Nephron progenitor cell (in vitro differentiated cells): ENCODE measurements at regions not wholly inside any gene's neighbourhood (a gene's known extent, or its start where the extent isn't known, plus 50 kb on each side); places are given as distances from the start of the nearest gene placed in this dataset.
A peak's percentile ranks its signal among the peaks of the same experiment; 100 is the strongest.

Source experiments
- DNase-seq: peaks from one replicate; pipeline ENCODE4 v3.0.0; 2021
- H3K27ac Mint-ChIP-seq: 2 replicates; pipeline ENCODE4 v1.8.0; 2021; ENCODE audit warnings: mild to moderate bottlenecking, moderate library complexity, mixed read lengths
- H3K27me3 Mint-ChIP-seq: 2 replicates; pipeline ENCODE4 v1.8.0; 2021; ENCODE audit warnings: mild to moderate bottlenecking, low read depth, mixed read lengths; ENCODE audit not compliant: poor library complexity
- H3K36me3 Mint-ChIP-seq: 2 replicates; pipeline ENCODE4 v1.8.0; 2021; ENCODE audit warnings: low read depth, mixed read lengths
- H3K4me1 Mint-ChIP-seq: 2 replicates; pipeline ENCODE4 v1.8.0; 2021; ENCODE audit warnings: mixed read lengths
- H3K4me3 Mint-ChIP-seq: 2 replicates; pipeline ENCODE4 v1.8.0; 2021; ENCODE audit warnings: mild to moderate bottlenecking, moderate library complexity, mixed read lengths
- H3K9me3 Mint-ChIP-seq: 2 replicates; pipeline ENCODE4 v1.8.0; 2021; ENCODE audit warnings: mild to moderate bottlenecking, moderate library complexity, mixed read lengths
- CTCF ChIP-seq: fragments of 200-600 bp; sonication (generic); IDR thresholded peaks from 2 replicates; pipeline ENCODE4 v1.5.0; 2021; ENCODE audit warnings: antibody characterized with exemption

GRCh38 chr11:128375961-128376360, 211.4 kb downstream of the ETS1 start:
- Mint-ChIP-seq H3K36me3 (no peaks in the 10 kb centered on the region), H3K4me3 (no peak overlapping the region), H3K27me3 (peaks cover 4% of the 10 kb centered on the region), H3K9me3 (peaks cover 24% of the 10 kb centered on the region), H3K4me1 (peaks cover 10% of the 10 kb centered on the region), H3K27ac (no peak overlapping the region)
- DNase-seq = no peak
- no peak for TF ChIP-seq CTCF

- H3K4me1 Mint-ChIP-seq = peaks cover 15% of the 10 kb centered on the region
- no peaks in the 10 kb centered on the region for H3K36me3 Mint-ChIP-seq
- no peak for TF ChIP-seq CTCF
- H3K27ac Mint-ChIP-seq = no peak overlapping the region
- no peak overlapping the region for H3K4me3 Mint-ChIP-seq
- H3K27me3 Mint-ChIP-seq = peaks cover 4% of the 10 kb centered on the region
- no peak for DNase-seq
- H3K9me3 Mint-ChIP-seq = peaks cover 15% of the 10 kb centered on the region
Observed at GRCh38 chr11:128374026-128374425, 213.3 kb downstream of the ETS1 start.

GRCh38 chr11:128372977-128373376, 214.4 kb downstream of the ETS1 start:
- Mint-ChIP-seq H3K4me1 (peaks cover 15% of the 10 kb centered on the region), H3K27ac (no peak overlapping the region), H3K9me3 (peaks cover 8% of the 10 kb centered on the region), H3K4me3 (no peak overlapping the region), H3K36me3 (no peaks in the 10 kb centered on the region), H3K27me3 (peaks cover 4% of the 10 kb centered on the region)
- TF ChIP-seq CTCF = no peak
- no peak for DNase-seq

- no peaks in the 10 kb centered on the region for H3K36me3 Mint-ChIP-seq
- DNase-seq = no peak
- no peak for TF ChIP-seq CTCF
- no peaks in the 10 kb centered on the region for H3K9me3 Mint-ChIP-seq
- peaks cover 15% of the 10 kb centered on the region for H3K4me1 Mint-ChIP-seq
- no peak overlapping the region for H3K27ac Mint-ChIP-seq
- H3K27me3 Mint-ChIP-seq = peaks cover 14% of the 10 kb centered on the region
- no peak overlapping the region for H3K4me3 Mint-ChIP-seq
Observed at GRCh38 chr11:128367573-128367972, 219.8 kb downstream of the ETS1 start.

GRCh38 chr11:128365044-128365443, 222.3 kb downstream of the ETS1 start:
- peaks cover 17% of the 10 kb centered on the region for H3K27me3 Mint-ChIP-seq
- TF ChIP-seq CTCF = no peak

GRCh38 chr11:128361451-128362020, 225.8 kb downstream of the ETS1 start:
- Mint-ChIP-seq H3K27ac (no peak overlapping the region), H3K9me3 (no peaks in the 10 kb centered on the region), H3K4me3 (no peak overlapping the region), H3K36me3 (no peaks in the 10 kb centered on the region), H3K27me3 (peaks cover 34% of the 10 kb centered on the region), H3K4me1 (peaks cover 12% of the 10 kb centered on the region)
- no peak for DNase-seq
- no peak for TF ChIP-seq CTCF

More at GRCh38 chr11:128365044-128365443, 222.3 kb downstream of the ETS1 start:
- H3K9me3 Mint-ChIP-seq = no peaks in the 10 kb centered on the region
- H3K4me1 Mint-ChIP-seq = peaks cover 12% of the 10 kb centered on the region
- no peak overlapping the region for H3K4me3 Mint-ChIP-seq
- peak; percentile 11 for DNase-seq
- H3K36me3 Mint-ChIP-seq = no peaks in the 10 kb centered on the region
- H3K27ac Mint-ChIP-seq = no peak overlapping the region
